SKM-1 treated with dmso at 0.1 percent for 144 hours (cell line): ENCODE measurements at regions not wholly inside any gene's neighbourhood (a gene's known extent, or its start where the extent isn't known, plus 50 kb on each side); places are given as distances from the start of the nearest gene placed in this dataset.

Source experiments
- DNase-seq: peaks from one replicate; lab custom pipeline; 2025; ENCODE audit not compliant: unreplicated experiment; lab: John Stamatoyannopoulos, UW

DNA sequence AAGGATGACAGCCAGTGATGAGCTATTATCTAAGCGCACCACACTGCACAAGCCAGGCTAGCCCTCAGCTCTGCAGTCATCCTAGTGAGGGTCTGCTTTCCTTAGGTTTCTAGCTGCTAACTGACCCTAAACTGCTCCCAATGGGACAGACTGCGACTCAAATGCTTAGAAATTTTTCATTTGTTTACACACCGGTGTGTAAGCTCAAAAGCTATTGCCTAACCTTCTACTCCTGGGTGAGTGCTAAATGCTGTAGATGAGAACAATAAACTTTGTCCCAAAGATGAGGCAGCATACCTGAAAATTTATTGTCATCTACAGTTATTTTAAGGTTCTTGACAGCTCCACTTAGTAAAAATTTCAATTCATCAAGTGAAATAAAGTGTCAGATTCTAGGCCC lies 311.4 kb downstream of the TMEM167A start:
- DNase-seq = no peak

- DNase-seq = no peak
Observed at GRCh38 chr5:82760856-82761255, 316.3 kb downstream of the TMEM167A start.

- DNase-seq = no peak
Observed at GRCh38 chr5:82758881-82759280, 318.3 kb downstream of the TMEM167A start.

- no peak for DNase-seq
Observed at GRCh38 chr5:82754759-82755158, 322.4 kb downstream of the TMEM167A start.

GRCh38 chr5:82754036-82754746 lies 323.0 kb downstream of the TMEM167A start:
- no peak for DNase-seq

GRCh38 chr5:82753374-82753773 lies 323.8 kb downstream of the TMEM167A start:
- DNase-seq = no peak

- no peak for DNase-seq
Observed at GRCh38 chr5:82749461-82749820, 327.8 kb downstream of the TMEM167A start.

DNA sequence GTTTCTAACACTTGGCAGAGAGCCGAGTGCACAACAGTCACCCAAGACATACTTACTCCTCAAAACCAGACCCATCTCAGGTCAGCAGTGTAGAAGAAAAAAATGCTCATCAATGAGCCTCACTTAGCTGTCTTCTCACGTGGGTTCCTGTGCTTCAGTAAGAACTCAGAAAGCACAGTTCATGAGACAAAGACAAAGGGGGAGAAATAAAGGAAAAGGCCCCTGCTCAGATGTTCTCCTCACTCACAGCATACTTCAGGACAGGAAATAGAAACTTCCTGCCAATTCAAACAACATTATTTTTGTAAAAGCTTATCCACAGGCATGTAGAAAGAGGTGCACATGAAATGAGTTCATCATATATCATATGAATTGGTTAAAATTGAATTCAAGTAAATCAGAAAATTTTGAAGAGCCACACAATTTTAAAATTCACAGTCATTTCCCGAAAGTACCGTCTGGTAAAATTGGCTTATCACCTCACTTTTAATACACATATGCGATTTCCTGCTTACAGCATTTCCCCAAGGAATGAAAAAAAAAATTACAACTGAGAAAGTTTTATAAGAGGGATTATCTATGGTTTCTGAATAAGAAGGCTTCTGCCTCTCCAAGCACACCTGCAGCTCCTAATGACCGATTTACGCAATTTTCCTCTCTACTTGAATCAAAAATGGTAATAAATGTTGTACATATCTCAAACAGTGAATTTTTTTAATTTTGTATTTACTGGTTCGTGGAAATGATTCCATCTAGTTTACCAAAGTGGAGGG lies 328.3 kb downstream of the TMEM167A start:
- no peak for DNase-seq

DNA sequence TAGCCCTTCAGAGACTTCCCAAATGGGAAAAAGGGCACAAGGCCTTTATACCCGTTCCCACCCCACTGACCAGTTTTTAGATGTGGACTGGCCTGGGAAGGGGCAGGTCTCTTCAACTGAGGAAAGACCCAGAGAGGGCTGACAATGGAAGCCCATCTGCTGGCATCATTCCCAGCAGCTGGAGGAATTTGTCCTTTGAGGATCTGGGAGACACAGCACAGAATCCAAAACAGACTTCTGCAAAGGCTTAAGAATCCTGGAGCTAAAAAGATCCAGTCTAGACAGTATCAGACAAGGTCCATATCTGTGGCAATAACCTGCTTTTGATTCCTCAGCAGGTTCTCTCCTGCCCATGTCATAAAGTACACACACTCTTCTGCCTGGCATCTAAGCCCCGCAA lies 329.2 kb downstream of the TMEM167A start:
- DNase-seq = no peak

DNA sequence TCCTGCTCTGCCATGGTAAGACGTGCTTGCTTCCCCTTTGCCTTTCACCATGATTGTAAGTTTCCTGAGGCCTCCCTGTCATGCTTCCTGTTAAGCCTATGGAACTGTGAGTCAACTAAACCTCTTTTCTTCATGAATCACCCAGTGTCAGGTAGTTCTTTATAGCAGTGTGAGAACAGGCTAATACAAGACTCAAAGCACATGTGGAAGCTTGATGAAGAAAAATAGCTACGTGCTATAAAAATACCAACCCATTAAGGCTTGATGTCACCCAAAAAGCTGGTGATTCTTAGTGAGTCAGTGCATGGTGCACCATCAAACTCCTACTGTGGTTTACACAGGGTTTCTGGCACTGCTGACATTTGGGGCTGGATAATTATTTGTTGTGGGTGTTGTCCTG lies 332.2 kb downstream of the TMEM167A start:
- no peak for DNase-seq

GRCh38 chr5:82738681-82739269 lies 338.4 kb downstream of the TMEM167A start:
- DNase-seq = no peak

DNA sequence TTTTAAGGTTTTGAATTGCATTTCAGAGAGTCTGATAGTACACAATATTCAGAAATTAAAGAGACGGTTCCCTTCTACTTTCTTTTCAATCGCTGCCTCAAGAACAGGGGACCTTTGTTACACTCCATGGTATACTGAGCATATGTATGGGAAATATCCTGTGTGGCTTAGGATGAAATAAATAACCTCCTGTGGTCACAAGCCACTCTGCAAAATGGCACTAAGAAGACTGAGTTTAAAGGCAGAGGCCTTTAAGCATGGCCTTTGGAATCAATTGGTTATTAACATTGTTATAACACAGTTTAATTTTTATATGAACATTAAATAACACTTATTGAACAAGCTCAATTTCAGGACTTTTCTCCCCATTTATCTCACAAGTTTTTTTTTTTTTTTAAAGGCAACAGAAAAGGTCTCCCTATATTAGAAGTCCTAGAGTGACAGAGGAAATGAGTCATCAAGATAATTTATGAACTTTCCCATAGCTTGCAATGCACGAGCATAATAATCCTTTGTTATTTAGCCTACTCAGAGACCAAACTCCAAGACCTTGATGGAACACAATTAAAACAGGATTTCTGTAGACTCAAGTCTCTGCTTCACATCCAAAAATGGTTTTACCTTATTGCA lies 341.9 kb downstream of the TMEM167A start:
- no peak for DNase-seq

DNA sequence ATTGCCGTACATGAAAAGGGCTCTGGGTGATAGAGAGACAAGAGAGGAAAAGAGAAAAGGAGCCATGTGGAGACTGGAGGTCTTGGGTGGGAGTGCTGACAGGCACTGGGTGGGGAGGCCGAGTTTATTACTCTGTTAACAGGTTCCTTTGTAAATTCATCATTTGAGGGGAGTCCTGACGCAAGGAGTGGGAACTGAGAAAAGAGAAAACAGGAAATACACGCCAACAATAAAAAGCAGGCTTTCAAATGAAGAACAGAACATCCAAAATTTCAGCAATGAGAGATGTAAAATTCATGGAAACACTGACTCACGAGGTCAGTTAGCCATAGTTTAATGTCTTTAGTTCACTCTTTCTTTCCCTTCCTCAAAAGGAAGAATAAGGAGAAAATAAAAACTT lies 342.8 kb downstream of the TMEM167A start:
- DNase-seq = no peak

DNA sequence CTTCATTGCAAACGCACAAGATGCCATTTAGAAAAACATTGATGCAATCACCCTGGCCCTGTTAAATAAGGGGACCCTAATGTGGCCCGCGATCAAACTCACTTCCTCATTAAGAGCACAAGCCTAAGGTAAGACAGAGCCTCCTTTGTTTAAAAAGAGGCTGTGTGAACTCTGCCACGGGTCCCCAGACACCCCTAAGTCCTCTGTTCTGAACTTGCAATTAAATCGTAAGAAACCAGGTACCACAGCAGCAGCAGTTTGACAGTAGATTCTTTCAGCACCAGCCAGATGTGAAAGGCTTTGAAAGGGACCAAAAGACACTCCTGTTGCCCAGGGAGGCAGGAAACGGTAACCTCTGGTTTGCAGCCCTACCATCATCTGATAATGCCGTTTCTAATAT lies 346.3 kb downstream of the TMEM167A start:
- DNase-seq = no peak

DNA sequence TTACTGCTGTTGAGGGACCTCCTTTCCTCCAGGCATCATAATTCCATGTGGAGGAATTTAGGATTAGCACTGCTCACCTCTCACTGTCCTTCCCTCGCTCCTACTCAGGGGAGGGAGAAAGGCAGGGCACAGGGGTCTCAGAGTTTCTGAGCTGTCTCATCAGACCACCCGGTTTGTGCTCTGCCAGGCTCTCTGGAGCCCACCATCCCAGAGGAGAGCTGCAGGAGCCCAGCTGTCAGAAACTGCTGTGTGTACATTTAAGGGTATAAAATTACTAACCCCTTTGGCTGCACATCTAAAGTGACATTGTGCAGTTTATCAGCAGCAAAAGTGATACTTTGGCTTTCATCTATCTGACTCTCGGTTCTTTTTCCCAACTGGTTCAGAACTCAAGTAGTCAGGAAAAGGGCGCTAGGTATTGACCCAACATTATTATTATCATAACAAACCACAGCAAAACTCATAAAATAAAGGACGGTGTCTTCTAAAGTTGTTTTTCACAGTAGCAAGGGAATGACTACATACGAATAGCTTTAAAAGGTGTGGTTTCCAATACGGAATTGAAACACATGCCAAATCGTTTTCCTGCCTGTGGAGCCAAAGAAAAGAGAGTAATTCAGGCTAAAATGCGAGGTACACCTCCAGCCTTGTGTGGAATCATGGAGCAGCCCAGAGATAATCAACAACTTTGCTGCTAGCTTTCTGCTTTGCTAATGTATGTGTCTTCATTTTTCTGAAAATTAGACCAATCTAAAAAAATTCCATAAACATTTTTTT lies 348.1 kb downstream of the TMEM167A start:
- DNase-seq = no peak

GRCh38 chr5:82723168-82723567 lies 354.0 kb downstream of the TMEM167A start:
- no peak for DNase-seq

GRCh38 chr5:82721087-82721410 lies 356.1 kb downstream of the TMEM167A start:
- DNase-seq = no peak

- DNase-seq = no peak
Observed at GRCh38 chr5:82720213-82721086, 356.7 kb downstream of the TMEM167A start.

DNA sequence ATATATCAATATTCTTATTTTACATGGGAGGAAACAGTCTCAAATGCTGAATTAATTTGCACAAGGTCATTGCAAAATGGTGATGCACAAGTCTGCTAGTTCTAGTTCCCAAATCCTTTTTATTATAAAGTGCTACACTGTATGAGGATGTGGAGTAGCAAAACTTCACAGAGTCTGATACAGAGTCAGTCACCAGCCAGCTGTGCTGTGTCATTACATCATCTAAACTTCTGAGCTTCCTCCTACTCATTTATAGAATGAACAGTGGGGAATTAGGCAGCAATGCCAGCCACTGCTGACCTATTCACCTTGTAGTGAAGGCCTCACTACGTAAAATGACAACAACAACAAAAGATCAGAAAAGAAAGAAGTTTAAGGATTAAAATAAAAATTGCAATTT lies 357.8 kb downstream of the TMEM167A start:
- no peak for DNase-seq

- no peak for DNase-seq
Observed at GRCh38 chr5:82717738-82718137, 359.5 kb downstream of the TMEM167A start.
